Hepatocyte (in vitro differentiated cells): ENCODE measurements at regions not wholly inside any gene's neighbourhood (a gene's known extent, or its start where the extent isn't known, plus 50 kb on each side); places are given as distances from the start of the nearest gene placed in this dataset.

Source experiments
- EZH2 ChIP-seq: fragments of 200-600 bp; sonication (generic); IDR thresholded peaks from 2 replicates; pipeline ENCODE4 v1.6.1; 2016; ENCODE audit warnings: antibody characterized with exemption, mild to moderate bottlenecking, borderline replicate concordance
- TF ChIP-seq, protein P1 (sequence below): fragments of 200-600 bp; sonication (generic); IDR thresholded peaks from 2 replicates; pipeline ENCODE4 v1.5.1; 2016; ENCODE audit warnings: antibody characterized with exemption, mild to moderate bottlenecking; ENCODE audit not compliant: poor library complexity

DNA sequence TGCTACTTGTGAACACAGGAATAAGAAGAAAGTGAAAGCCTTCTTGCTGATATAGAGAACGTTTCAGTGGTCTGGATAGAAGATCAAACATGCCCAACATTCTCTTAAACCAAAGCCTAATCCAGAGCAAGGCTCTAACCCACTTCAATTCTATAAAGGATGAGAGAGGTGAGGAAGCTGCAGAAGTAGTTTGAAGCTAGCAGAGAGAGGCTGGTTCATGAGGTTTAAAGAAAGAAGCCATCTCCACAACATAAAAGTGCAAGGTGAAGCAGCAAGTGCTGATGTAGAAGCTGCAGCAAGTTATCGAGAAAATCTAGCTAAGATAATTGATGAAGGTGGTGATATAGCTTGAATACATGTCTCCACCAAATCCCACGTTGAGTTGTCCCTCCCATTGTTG is 383.3 kb upstream of the ASIC2 start:
- TF ChIP-seq, protein P1, sequence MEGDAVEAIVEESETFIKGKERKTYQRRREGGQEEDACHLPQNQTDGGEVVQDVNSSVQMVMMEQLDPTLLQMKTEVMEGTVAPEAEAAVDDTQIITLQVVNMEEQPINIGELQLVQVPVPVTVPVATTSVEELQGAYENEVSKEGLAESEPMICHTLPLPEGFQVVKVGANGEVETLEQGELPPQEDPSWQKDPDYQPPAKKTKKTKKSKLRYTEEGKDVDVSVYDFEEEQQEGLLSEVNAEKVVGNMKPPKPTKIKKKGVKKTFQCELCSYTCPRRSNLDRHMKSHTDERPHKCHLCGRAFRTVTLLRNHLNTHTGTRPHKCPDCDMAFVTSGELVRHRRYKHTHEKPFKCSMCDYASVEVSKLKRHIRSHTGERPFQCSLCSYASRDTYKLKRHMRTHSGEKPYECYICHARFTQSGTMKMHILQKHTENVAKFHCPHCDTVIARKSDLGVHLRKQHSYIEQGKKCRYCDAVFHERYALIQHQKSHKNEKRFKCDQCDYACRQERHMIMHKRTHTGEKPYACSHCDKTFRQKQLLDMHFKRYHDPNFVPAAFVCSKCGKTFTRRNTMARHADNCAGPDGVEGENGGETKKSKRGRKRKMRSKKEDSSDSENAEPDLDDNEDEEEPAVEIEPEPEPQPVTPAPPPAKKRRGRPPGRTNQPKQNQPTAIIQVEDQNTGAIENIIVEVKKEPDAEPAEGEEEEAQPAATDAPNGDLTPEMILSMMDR, result no peak
- TF ChIP-seq EZH2, result no peak
